ENCODE measurements at regions not wholly inside any gene's neighbourhood (a gene's known extent, or its start where the extent isn't known, plus 50 kb on each side); places are given as distances from the start of the nearest gene placed in this dataset.

DNA sequence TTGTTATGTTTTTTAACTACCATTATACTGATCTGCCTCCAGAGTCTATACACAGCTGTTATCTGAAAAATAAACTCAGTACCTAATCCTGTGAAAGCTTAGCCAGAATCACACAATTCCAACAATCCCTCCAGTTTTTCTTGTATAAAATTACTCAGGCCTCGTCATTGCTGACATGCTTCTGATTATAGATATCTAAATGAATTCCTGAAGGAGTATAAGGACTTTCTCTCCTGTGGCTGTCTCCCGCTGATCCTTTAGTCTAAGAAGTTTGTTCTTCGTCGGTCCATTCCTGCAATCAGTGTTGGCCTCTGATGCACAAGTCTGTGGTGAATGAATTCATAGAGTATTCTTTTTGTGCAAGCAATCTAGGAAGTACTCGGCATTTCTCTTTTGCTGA is 288.9 kb upstream of the SEMA3C start:
- TF ChIP-seq, protein P1, sequence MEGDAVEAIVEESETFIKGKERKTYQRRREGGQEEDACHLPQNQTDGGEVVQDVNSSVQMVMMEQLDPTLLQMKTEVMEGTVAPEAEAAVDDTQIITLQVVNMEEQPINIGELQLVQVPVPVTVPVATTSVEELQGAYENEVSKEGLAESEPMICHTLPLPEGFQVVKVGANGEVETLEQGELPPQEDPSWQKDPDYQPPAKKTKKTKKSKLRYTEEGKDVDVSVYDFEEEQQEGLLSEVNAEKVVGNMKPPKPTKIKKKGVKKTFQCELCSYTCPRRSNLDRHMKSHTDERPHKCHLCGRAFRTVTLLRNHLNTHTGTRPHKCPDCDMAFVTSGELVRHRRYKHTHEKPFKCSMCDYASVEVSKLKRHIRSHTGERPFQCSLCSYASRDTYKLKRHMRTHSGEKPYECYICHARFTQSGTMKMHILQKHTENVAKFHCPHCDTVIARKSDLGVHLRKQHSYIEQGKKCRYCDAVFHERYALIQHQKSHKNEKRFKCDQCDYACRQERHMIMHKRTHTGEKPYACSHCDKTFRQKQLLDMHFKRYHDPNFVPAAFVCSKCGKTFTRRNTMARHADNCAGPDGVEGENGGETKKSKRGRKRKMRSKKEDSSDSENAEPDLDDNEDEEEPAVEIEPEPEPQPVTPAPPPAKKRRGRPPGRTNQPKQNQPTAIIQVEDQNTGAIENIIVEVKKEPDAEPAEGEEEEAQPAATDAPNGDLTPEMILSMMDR (IDR thresholded peaks at IDR 0.05) = no peak
- Mint-ChIP-seq H3K9me3 (no peaks in the 10 kb centered on the region), H3K27me3 (ENCODE audit: low read depth, poor library complexity) (peaks cover 4% of the 10 kb centered on the region), H3K4me1 (no peaks in the 10 kb centered on the region), H3K36me3 (ENCODE audit: low read depth) (no peaks in the 10 kb centered on the region), H3K4me3 (no peak overlapping the region), H3K27ac (no peak overlapping the region)
- no peak for DNase-seq

DNA sequence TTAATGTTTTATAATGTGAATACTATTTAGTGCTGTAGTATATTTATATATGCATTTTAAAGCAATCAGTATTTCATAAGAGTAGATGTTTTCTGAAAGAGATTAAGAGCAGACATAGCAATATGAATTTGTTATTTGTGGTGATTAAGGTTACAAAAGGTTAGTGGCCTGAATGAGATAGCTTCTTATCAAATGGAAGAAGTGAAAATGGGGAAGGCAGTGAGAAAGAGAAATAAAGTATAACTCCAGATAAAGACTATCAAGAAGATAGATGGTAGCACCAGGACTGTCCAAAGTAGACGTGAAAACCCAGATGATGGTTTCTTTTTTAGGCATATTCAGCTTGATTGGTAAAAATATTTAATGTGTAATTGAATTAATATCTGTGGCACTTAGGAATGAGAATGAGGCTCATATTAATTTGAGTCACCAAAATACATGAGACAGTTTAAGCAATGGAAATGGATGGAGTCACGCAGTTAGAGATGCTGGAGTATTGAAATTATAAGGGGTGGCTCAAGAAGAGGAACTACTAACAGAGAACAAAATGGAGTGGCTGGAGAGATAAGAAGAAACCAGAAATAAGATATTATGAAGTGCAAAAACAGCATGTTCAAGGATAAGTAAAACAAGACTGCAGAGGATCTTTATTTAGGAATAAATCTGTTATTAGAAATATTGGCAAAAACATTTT is 288.0 kb upstream of the SEMA3C start:
- no peak for DNase-seq
- Mint-ChIP-seq H3K4me1 (no peaks in the 10 kb centered on the region), H3K9me3 (no peaks in the 10 kb centered on the region), H3K27ac (no peak overlapping the region), H3K4me3 (no peak overlapping the region), H3K27me3 (ENCODE audit: low read depth, poor library complexity) (peaks cover 4% of the 10 kb centered on the region), H3K36me3 (ENCODE audit: low read depth) (no peaks in the 10 kb centered on the region)
- TF ChIP-seq, protein P1 (IDR thresholded peaks at IDR 0.05) = no peak

DNA sequence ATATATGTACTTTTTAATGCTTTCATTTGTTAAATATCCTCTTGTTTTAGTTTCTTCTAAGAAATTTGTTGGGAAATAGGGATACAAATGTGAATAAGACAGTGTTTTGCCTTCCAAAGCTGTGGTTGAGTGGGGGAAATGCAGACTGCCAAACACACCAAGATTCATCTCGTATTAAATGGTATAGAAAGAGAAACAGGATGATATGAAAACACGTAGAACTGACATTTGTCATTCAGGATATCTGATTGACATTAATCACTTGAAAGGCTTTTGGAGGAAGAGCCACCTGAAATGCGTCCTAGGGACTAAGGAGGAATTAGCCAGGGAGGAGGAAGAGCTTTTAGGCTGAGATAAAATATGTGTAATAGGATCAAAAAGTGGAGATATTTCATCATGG is 287.4 kb upstream of the SEMA3C start:
- no peak for DNase-seq
- no peaks in the 10 kb centered on the region for H3K36me3 Mint-ChIP-seq (ENCODE audit: low read depth)
- peaks cover 4% of the 10 kb centered on the region for H3K27me3 Mint-ChIP-seq (ENCODE audit: low read depth, poor library complexity)
- no peak overlapping the region for H3K27ac Mint-ChIP-seq
- TF ChIP-seq, protein P1 (IDR thresholded peaks at IDR 0.05) = no peak
- no peak overlapping the region for H3K4me3 Mint-ChIP-seq
- H3K4me1 Mint-ChIP-seq = no peaks in the 10 kb centered on the region
- H3K9me3 Mint-ChIP-seq = no peaks in the 10 kb centered on the region

DNA sequence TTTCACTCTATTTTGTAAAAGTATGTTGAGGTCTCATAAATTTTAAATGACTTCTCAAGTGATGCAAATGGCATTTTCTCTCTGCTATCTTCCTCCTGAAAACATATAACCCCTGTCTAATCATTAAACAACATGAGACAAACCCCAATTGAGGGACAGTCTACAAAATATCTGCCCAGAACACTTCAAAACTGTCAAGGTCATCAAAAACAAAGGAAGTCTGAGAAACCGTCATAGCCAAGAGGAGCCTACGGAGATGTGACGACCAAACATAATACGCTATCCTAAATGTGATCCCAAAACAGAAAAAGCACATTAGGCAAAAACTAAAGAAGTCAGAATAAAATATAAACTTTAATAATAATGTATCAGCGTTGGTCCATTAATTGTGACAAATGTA is 282.3 kb upstream of the SEMA3C start:
- Mint-ChIP-seq H3K9me3 (no peaks in the 10 kb centered on the region), H3K4me3 (no peak overlapping the region), H3K27ac (no peak overlapping the region), H3K27me3 (ENCODE audit: low read depth, poor library complexity) (peaks cover 4% of the 10 kb centered on the region), H3K4me1 (no peaks in the 10 kb centered on the region), H3K36me3 (ENCODE audit: low read depth) (no peaks in the 10 kb centered on the region)
- TF ChIP-seq, protein P1 (IDR thresholded peaks at IDR 0.05) = no peak
- DNase-seq = no peak

DNA sequence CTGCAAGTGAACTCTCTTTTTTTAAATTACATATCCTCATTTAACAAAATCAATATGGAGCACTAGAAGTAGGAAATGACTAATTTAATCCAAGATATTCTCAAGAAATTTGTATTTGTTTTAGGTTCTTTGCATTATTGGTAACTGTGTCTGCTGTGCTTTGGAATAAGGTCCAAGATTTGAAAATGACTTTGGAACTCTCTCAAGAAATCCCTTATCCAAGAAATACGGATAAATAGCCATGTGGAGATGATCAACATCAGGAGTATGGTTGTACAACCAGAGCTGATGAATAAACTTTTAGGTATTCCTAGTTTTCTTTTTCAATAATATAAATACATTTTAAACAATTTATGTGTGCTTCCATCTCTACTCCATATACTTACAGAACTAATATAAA is 279.9 kb upstream of the SEMA3C start:
- Mint-ChIP-seq H3K4me1 (no peaks in the 10 kb centered on the region), H3K4me3 (no peak overlapping the region), H3K27ac (no peak overlapping the region), H3K27me3 (ENCODE audit: low read depth, poor library complexity) (no peaks in the 10 kb centered on the region), H3K9me3 (no peaks in the 10 kb centered on the region), H3K36me3 (ENCODE audit: low read depth) (no peaks in the 10 kb centered on the region)
- DNase-seq = no peak
- TF ChIP-seq, protein P1 (IDR thresholded peaks at IDR 0.05) = no peak

DNA sequence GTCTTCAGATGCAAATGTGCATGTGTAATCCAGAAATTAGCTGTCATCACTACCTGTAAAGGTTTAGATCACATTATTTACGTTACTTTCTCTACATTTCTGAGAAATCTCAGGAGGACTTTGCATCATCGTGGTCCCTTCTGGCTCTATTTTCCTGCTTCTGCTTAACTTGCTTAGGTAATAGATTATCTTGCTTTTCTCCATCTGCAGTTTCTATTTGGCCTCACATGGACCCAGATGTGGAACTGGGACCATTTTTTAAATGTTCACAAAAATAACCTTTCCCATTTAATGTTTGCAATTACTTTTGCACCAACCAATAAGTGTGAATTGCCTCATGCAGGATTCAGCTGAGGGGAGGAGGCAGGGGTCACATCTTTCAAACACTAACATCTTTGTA is 278.4 kb upstream of the SEMA3C start:
- no peak for DNase-seq
- H3K27ac Mint-ChIP-seq = no peak overlapping the region
- no peak overlapping the region for H3K4me3 Mint-ChIP-seq
- H3K27me3 Mint-ChIP-seq (ENCODE audit: low read depth, poor library complexity) = no peaks in the 10 kb centered on the region
- no peaks in the 10 kb centered on the region for H3K9me3 Mint-ChIP-seq
- no peaks in the 10 kb centered on the region for H3K4me1 Mint-ChIP-seq
- TF ChIP-seq, protein P1 (IDR thresholded peaks at IDR 0.05) = no peak
- no peaks in the 10 kb centered on the region for H3K36me3 Mint-ChIP-seq (ENCODE audit: low read depth)

Data from nephron progenitor cell (in vitro differentiated cells).